ENCODE measurements at regions not wholly inside any gene's neighbourhood (a gene's known extent, or its start where the extent isn't known, plus 50 kb on each side); places are given as distances from the start of the nearest gene placed in this dataset.
"Not testable (repeated sequence)": the region's sequence is repeated elsewhere in the genome, so short reads cannot be mapped to it uniquely, and the experiment has no call there.

DNA sequence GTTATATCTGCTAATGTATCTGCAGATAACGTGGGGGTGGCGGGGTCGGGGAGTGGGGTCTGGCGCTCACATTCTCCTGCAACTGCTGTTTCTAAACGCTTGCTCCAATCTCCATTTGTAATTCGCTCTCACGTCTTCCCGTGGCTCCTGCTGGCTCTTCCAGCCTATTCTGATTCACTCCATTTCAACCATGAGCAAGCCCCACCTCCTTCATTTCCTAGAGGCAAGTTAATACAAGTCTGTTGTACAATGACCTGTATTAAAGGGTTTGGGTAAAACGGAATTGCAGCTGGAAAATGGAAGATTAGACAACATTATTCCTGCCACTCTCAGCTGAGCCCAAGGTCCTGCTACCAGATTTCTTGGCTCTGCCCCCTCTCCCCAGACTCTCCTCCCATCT lies 132.3 kb downstream of the CSNK2A3 start:
- no peak for DNase-seq

DNA sequence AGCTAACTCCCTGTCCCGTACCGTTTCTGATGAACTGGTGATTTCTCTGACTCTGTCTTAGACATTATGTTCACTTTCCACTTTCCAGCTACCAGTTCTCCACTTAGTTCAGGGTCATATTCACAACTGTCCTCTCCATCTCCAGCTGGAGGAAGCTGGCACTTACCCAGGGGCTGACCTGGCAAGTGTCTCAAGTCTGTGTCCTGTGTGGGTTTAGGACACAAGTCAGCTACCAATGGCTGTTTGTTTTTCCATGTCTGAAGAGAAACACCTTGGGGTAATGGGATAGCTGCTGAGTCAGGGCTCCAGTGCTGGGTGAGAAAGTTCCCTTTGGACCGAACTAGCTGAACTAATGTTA lies 134.4 kb downstream of the CSNK2A3 start:
- DNase-seq, result no peak

DNA sequence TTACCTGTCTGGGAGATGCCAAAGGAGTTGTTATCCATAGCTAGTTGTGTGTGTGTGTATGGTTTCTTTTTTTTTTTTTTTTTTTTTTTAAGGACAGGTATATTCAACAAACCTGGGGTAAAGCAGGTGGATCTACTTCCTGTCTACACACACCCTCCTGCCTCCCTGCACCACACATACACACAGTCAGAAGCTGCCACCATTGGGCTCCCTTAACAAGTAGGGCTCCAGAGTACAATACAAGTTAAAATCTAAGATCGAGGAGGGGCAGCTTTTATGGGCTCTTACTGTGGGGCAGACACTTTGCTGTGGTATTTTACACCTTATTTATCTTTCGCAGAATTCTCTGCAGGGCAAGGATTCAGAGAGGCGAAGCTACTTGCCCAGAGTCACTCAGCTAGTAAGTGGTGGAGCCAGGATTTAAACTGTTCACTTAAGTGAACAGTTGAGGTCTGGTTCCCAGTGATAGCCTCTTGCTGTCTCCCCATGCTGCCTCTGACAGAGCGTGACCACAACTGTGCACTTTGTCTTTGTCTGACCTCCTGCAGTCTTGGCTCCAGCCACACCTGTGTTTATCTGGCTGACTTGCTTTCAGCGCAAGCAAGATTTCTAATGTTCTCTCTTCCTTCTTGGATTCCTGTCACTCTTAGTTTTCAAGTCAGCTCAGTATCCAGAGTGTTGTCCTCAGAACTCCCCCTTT lies 135.0 kb downstream of the CSNK2A3 start:
- DNase-seq, result no peak

DNA sequence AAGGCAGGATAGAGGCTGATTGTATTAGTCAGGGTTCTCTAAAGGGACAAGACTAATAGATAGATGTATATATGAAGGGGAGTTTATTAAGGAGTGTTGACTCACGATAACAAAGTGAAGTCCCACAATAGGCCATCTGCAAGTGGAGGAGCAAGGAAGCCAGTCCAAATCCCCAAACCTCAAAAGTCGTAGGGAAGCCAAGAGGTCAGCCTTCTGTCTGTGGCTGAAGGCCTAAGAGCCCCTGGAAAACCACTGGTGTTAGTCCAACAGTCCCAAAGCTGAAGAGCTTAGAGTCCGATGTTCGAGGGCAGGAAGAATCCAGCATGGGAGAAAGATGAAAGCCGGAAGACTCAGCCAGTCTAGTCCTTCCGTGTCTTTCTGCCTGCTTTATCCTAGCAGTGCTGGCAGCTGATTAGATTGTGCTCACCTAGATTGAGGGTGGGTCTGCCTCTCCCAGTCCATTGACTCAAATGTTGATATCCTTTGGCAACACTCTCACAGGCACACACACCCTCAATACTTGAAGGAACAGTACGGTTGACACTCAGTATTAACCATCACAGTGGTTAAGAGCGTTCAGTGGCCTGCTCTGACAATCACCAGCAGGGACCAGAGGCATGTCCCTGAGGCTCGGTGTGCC lies 135.6 kb downstream of the CSNK2A3 start:
- DNase-seq, result no peak

DNA sequence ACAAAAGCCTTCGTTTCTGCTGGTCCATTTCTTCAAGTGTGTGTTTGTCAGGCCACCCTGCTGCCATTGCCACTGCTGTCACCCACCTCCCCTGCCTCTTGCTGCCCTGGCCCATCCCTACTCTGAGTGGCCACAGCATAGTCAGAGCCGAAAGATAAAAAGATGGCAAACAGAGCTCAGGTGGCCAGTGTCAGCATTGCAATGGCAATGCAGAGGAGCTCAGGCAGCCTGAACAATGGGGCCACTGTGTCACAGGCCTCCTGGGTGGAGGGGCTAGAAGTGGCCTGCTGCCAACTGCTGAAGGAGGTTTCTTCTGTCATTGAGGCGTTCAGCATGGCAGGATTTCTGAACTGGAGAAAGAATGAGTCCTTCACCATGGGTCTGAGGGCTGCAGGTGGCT lies 137.1 kb downstream of the CSNK2A3 start:
- DNase-seq, result no peak

DNA sequence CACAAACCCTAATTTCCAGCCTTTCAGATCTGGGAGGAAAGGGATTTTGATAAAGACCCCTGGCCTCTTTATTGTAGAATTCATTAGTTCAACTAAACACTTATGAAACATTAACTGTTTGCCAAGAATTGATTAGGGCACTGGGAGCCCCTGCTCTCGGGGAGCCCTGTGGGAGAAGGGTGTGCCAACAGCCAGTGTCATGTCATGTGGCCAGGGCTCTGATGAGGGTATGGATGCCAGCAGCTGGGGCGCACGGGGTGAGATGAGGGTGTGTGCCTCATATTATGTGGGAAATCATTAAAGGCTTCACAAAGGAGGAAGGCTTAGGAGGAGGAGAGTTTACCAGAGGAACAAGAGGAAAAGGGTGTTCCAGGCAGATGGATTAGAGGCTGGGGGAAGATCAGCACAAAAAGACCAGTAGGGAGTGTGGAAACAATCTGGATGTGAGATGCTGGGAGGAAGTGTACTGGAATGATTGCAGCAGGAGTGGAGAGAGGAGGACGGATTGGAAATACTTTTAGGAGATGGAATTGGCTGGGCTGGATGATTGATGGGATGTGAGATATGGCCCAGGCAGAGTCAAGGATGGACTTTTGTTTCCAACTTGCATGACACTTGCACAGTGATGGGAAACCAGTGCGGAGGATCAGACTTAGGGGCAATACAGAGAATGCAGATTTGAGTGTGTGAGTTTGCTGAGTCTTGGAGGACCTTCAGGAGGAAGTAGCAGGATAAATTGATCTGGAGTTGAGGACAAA lies 137.8 kb downstream of the CSNK2A3 start:
- DNase-seq, result no peak

DNA sequence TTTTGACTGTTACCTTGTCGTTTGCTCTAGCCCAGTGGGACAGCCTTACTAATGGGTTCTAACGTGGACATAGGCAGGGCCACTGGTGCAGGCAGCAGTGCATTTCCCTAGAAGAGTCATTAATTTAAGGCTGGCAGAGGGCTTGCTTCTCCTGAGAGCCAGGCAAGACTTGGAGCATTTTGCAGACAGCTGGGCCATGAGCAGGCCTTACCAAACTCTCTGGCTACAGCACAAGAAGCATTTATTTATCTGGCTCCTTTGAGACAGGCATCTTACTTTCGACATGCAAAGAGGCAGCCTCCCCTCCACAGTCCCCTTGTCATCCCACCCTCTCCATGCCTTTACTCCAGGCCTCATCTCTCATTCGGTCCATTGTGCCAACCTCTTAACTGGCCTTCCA lies 139.9 kb downstream of the CSNK2A3 start:
- DNase-seq, result no peak

DNA sequence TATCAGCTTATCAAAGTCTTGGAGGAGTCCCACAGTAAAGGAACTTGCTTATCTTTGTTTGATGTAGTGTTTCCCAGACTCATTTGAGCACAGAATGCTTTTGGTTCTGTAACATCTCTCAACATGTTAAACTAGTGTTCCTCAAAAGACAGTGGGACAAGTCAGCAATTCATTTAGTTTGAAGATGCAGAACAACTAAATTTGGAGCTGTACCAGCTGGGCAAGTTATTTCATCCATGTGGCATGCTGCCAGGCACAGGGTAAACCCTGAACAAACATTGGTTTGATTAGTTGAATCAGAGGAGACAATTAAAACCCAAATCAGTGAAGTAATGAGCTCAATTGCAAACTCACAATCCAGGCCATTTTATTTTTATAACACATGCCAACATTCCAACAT lies 141.2 kb downstream of the CSNK2A3 start:
- no peak for DNase-seq

DNA sequence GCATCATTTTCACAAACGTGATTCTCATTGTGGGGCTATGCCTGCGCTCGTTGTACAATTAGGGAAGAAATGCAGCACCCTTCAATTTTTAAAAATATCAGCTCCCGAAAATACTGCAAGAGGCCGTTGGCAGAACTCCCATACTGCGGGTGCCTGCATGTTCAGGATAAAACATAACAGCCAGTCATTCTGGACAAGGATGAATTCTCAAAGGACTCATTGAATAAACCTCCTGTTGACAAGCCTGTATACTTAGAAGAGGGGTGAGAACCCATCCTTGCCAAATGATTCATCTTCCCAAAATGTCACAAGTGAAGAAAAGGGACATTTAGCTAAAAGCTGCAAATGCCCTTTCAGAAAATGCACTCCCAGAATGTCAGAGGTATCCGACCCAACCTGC lies 141.9 kb downstream of the CSNK2A3 start:
- no peak for DNase-seq

DNA sequence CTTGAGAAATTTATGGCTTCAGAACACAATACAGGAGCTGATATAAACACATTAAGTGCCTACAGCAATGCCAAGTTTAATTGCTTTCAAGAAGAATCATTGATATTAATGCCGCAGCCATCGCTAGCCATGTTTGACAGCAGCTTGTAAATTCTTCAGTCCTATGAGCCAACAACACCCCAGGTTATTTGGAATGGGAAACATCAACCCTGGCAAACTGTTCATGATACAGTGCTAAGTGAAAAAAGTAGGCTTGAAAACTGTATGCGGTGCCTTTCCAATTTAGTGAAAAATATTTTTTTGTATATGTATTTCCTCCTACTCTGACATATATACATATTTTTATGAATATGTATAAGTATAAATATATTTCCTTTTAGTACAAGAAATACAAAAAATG lies 142.6 kb downstream of the CSNK2A3 start:
- DNase-seq, result no peak

DNA sequence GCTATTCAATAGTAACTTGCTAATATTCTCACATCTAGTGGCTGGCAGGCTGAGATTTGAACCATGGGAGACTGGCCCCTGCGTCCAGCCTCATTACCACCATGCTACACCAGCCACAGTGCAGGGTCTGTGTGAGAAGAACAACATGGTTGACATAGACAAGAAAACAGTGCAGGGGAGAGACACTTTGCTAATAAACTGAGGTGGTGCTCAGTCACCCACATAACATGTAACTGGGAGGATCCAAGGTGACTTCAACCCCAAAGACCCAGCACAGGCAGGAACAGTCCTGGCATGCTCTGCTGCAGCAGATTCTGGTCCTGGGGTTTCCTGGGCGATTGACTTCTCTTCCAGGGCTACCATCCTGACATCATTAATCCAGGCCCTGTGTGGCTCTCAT lies 143.1 kb downstream of the CSNK2A3 start:
- DNase-seq, result no peak

DNA sequence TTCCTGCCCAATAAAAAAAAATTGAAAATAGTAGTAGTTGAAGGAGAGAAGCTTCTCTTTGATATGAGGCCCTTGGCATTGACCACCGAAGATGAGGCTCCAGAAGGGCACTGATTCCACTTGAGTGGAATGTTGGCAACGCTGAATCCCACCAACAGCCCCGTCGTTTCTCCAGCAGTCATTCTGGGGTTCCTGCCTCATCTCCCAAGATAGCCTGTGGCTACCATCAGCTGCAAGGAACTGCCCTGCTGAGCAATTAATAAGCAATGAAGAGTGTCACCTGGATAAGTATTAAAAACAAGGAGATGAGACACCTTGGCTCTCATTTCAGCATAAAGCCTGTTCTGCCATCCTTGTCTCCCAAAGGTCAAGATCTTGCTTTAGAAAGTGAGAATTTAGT lies 144.1 kb downstream of the CSNK2A3 start:
- DNase-seq, result no peak

DNA sequence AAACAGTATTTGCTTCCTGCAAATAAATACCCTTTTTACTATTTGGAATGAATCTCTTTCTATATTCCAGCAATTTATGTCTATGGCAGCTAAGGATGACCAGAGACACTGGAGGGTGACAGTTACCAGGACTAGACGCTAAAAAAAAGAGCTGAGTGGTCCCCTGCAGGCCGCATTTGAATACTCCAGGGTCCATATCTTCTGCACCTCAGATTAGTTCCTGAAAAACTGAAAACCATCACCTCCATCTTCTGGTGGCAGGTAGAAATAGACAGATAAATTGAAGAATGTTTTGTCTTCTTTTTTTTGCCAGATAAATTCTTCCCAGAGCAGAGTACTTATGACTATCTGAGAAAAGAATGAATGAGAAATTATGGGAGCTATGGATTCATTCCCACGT lies 145.6 kb downstream of the CSNK2A3 start:
- no peak for DNase-seq

DNA sequence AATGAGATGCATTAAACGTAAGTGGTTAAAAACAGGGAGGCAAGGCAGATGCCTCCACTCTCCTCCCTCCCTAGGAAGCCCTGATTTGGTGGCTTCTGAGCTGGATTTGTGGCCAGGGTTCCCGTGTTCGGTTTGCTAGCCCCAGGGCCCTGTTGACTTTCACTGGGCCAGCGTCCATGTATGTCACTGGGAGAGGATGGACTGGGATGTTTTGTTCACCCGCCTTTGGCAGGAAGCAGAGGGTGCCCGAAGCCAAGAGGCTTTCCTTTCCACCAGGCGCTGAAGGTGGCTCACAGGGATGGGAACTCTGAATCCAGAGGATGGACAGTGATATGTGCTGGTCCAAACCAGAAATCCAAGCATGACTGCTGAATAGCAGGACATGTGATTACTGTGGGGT lies 146.6 kb downstream of the CSNK2A3 start:
- DNase-seq, result no peak

DNA sequence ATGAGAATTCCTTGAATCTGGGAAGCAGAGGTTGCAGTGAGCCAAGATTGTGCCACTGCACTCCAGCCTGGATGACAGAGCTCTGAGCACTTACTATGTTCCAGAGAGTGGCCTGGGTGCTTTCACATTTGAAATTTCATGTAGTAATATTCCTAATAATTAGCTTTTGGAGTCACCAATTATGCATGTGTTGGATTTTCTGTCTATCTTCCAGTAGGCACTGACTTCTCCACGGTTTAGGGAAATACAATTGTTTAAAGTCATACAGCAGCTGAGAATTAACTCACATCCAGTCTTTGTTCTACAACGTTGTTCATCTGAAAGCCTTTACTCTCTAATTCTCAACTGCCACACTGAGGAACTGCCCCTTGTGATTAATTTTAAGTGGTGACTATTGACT lies 150.2 kb downstream of the CSNK2A3 start:
- no peak for DNase-seq

DNA sequence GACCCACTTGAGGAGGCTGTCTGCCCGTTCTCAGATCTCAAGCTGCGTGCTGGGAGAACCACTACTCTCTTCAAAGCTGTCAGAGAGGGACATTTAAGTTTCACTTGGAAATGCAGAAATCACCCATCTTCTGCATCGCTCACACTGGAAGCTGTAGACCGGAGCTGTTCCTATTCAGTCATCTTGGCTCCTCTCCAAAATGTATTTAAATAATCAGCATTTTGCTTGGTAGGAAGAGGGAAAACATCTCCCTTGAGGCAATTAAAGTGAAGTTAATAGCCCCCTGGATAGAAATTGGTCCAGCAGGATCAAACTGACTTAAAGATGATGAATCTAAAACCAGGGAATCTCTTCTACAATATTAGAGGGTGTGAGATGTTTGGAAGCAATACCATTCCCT lies 151.7 kb downstream of the CSNK2A3 start:
- DNase-seq, result not testable (repeated sequence)

DNA sequence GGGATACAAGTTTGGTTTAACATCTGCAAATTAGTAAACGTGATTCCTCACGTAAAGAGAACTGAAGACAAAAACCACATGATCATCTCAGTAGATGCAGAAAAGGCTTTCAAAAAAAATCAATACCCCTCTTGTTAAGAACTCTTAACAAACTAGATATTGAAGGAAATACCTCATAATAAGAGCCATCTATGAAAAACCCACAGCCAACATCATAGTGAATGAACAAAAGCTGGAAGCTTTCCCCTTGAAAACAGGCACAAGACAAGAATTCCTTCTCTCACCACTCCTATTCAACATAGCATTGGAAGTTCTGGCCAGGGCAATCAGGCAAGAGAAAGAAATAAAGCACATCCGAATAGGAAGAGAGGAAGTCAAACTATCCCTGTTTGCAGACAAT lies 160.5 kb downstream of the CSNK2A3 start:
- DNase-seq, result no peak

DNA sequence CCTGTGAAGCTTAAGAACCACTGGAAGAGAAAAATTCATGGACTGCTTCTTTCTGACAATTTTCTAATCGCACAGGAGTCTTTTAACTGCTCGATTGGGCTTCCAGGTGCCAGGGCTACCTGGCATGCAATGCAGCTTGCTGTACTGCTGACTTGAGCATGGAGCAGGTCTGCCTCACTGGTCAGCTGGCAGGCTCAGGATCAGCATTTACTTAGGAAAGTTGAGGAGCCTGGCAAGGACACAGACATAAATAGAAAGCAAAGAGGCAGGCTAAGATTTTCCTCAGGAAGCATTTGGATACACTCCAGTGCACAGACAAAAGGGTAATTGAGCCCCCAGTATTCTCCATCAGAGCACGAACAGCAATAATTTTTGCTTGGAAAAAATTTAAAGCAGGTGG lies 163.5 kb downstream of the CSNK2A3 start:
- DNase-seq, result no peak

DNA sequence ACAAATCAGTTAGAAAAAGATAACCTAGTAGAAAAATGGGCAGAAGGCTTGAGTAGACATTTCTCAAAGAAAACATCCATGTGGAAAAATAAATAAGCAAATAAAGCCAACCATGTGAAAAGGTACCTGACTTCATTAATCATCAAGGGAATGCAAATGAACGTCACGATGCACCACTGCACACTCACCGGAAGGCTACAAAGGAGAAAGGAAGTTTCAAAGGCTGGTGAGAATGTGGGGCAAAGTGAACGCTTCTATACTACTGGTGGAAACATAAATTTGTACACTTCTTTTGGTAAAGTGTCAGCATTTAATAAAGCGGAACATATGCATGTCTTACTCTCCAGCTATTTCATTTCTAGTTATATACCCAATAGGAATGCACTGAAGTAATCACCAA lies 166.8 kb downstream of the CSNK2A3 start:
- no peak for DNase-seq

DNA sequence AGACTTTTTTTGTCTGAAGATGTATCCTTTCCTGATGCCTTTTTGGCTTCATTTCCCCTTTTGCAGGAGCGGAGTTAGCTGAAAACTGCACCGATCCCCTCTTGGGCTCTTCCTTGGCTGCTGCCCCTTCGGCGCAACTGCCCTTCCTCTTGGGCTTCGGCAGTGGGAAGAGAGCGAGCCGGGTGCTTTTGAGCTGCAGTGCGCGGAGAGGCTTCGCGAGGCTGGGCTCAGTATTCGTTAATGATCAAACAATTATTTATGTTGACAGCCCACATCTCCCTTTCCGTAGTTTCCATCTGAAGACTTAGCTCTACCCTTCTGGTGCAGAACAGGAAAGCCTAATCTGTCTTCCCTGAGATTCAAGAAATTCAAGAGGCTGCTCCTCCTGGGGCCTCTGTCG lies 170.8 kb downstream of the CSNK2A3 start:
- no peak for DNase-seq

DNA sequence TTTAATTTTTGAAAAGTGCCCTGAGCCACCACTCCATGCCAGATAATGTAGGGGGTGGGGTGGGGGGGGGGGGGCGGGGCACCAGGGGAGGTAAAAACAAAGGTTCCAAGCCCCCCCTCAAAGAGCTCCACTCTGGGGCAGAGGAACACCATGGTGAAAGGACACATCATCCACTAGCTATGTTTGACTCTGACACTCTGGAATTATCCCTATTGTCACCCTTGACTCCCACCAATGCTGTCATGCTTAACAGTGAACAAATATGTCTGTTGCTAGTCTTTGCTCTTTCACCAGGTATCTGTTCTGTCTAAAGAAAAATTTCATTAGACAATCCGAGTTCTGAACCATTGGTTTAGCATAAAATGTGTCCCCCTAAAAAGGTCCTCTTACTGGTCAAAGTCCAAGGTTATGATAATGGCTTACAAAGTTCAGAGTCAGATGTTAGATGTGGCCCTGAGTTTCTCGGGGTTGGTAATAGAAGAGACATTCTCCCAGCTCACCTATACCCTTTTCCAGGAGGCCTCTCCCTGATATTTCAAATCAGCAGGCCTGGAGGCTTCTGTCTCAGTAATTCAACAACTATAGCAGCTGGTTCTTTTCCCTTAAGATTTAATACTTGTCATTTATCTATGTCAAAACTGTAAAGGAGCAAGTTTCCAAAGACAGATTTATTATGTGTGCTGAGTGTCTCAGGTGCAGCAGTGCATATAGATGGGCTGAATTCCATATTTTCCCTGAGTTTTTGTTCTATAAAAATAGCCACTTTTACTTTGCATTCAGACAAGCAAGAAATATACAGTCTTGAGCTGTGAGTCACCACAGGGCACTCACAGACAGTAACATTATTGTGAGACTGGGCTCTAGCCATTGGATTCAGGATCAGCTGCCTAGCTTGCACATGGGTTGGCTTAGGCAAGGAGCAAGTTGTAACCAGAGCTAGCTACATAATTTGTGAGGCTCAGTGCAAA lies 174.1 kb downstream of the CSNK2A3 start:
- no peak for DNase-seq

DNA sequence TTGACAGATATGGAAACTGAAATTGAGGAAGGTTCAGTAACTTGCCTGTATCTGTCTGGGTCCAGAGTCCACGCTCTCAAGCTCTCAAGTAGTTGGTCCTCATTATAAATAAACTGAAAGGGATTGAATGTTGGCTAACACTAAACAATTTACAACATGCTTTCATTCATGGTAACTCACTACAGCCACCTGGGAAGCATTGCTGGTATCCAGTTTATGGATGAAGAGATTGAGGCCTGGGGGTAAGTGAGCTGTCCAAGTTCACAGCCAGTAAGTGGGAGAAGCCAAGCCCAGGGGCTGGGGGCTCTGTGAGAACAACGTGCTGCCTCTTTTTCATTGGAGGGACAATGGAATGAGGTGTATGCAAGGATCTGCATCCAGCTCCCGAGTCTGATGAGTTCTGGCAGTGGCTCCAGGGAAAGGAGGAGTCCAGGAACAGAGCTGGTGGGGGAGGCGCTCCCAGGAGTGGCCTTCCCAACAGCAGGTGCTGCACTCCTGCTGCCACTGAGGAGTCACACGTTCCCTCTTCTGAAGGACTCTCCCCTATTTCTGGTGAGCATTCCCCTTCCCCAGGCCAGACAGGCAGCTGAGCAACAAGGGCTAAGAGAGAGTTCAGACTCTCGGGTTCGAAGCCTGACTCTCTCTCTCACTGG lies 175.8 kb downstream of the CSNK2A3 start:
- no peak for DNase-seq

Measured in NCI-H1436 treated with DMSO at 0.1 percent for 48 hours (cell line).